HEK293T (cell line): ENCODE measurements at regions not wholly inside any gene's neighbourhood (a gene's known extent, or its start where the extent isn't known, plus 50 kb on each side); places are given as distances from the start of the nearest gene placed in this dataset.

Experiments
- ARNT ChIP-seq: fragments of 450-650 bp; IDR thresholded peaks from 2 replicates; pipeline ENCODE4 v1.6.1; 2017; ENCODE audit warnings: mild to moderate bottlenecking
- BHLHE40 ChIP-seq: fragments of 450-650 bp; IDR thresholded peaks from 2 replicates; pipeline ENCODE4 v1.6.1; 2016; ENCODE audit warnings: mild to moderate bottlenecking, moderate library complexity, borderline replicate concordance
- CTBP1 ChIP-seq: fragments of 450-650 bp; IDR thresholded peaks from 2 replicates; pipeline ENCODE4 v1.6.1; 2016; ENCODE audit warnings: borderline replicate concordance
- ELF4 ChIP-seq: fragments of 450-650 bp; IDR thresholded peaks from 2 replicates; pipeline ENCODE4 v1.6.1; 2017; ENCODE audit warnings: antibody characterized with exemption
- FOXA1 ChIP-seq: fragments of 450-650 bp; IDR thresholded peaks from 2 replicates; pipeline ENCODE4 v1.6.1; 2016; ENCODE audit warnings: mild to moderate bottlenecking
- FOXK2 ChIP-seq: fragments of 450-650 bp; IDR thresholded peaks from 2 replicates; pipeline ENCODE4 v1.6.1; 2016; ENCODE audit warnings: mild to moderate bottlenecking
- FOXM1 ChIP-seq: fragments of 450-650 bp; IDR thresholded peaks from 2 replicates; pipeline ENCODE4 v1.6.1; 2017; ENCODE audit warnings: mild to moderate bottlenecking, borderline replicate concordance
- HDGF ChIP-seq: fragments of 450-650 bp; IDR thresholded peaks from 2 replicates; pipeline ENCODE4 v1.6.1; 2017; ENCODE audit warnings: antibody characterized with exemption, borderline replicate concordance
- L3MBTL2 ChIP-seq: fragments of 450-650 bp; conservative IDR thresholded peaks from 2 replicates; pipeline ENCODE4 v1.6.1; 2016; ENCODE audit warnings: mild to moderate bottlenecking
- LEF1 ChIP-seq: fragments of 450-650 bp; IDR thresholded peaks from 2 replicates; pipeline ENCODE4 v1.6.1; 2017; ENCODE audit warnings: mild to moderate bottlenecking, borderline replicate concordance
- NFRKB ChIP-seq: fragments of 450-650 bp; IDR thresholded peaks from 2 replicates; pipeline ENCODE4 v1.6.1; 2016; ENCODE audit warnings: mild to moderate bottlenecking, moderate library complexity
- PKNOX1 ChIP-seq: fragments of 450-650 bp; IDR thresholded peaks from 2 replicates; pipeline ENCODE4 v1.6.1; 2016
- SP1 ChIP-seq: fragments of 450-650 bp; IDR thresholded peaks from 2 replicates; pipeline ENCODE4 v1.6.1; 2017
- SUZ12 ChIP-seq: fragments of 450-650 bp; IDR thresholded peaks from 2 replicates; pipeline ENCODE4 v1.6.1; 2016; ENCODE audit warnings: mild to moderate bottlenecking

GRCh38 chrX:120692319-120692718 is 62.5 kb upstream of the C1GALT1C1 start:
- TF ChIP-seq L3MBTL2 (no peak), ELF4 (no peak), FOXK2 (no peak), PKNOX1 (no peak), FOXM1 (no peak), HDGF (no peak), NFRKB (no peak), BHLHE40 (no peak), SP1 (no peak), LEF1 (no peak), ARNT (no peak), SUZ12 (no peak), CTBP1 (no peak), FOXA1 (no peak)
